ENCODE measurements at regions not wholly inside any gene's neighbourhood (a gene's known extent, or its start where the extent isn't known, plus 50 kb on each side); places are given as distances from the start of the nearest gene placed in this dataset.
"Not testable (repeated sequence)": the region's sequence is repeated elsewhere in the genome, so short reads cannot be mapped to it uniquely, and the experiment has no call there.

- ATAC-seq (no peak), DNase-seq (no peak)
- H3K27ac ChIP-seq, result peak overlapping the region in 2 of 4 donors; percentile 16 to 30
- no peaks in the 10 kb centered on the region for H3K27me3 ChIP-seq
- no peaks in the 10 kb centered on the region for H3K36me3 ChIP-seq (replicated peaks in 1 of 2; ENCODE audit: insufficient read depth in 1 of 2, low read depth in 2 of 2)
- 32 to 33% methylated on average over 5 of the region's 5 CpGs for WGBS, 2 donors
- H3K4me1 ChIP-seq, result peaks cover 6% of the 10 kb centered on the region
- H3K9me3 ChIP-seq, result no peaks in the 10 kb centered on the region
- intact Hi-C loops (cut with DNase I), result no loop called here
- H3K4me3 ChIP-seq, result no peak overlapping the region
- TF ChIP-seq POLR2A (IDR thresholded peaks at IDR 0.05) (no peak), CTCF (IDR thresholded peaks at IDR 0.05) (no peak)
Observed at GRCh38 chr6:19231878-19232561, 605.1 kb upstream of the ID4 start.

GRCh38 chr6:19245656-19246055 lies 591.5 kb upstream of the ID4 start:
- no peaks in the 10 kb centered on the region for H3K9me3 ChIP-seq
- no peak overlapping the region for H3K4me3 ChIP-seq
- intact Hi-C loops (cut with DNase I), result no loop called here
- ATAC-seq (no peak), DNase-seq (no peak)
- H3K36me3 ChIP-seq (replicated peaks in 1 of 2; ENCODE audit: insufficient read depth in 1 of 2, low read depth in 2 of 2), result no peaks in the 10 kb centered on the region
- no peaks in the 10 kb centered on the region for H3K27me3 ChIP-seq
- 63 to 76% methylated on average over 1 of the region's 1 CpG for WGBS, 2 donors
- no peaks in the 10 kb centered on the region for H3K4me1 ChIP-seq
- TF ChIP-seq CTCF (IDR thresholded peaks at IDR 0.05) (no peak), POLR2A (IDR thresholded peaks at IDR 0.05) (no peak)
- H3K27ac ChIP-seq, result no peak overlapping the region

DNA sequence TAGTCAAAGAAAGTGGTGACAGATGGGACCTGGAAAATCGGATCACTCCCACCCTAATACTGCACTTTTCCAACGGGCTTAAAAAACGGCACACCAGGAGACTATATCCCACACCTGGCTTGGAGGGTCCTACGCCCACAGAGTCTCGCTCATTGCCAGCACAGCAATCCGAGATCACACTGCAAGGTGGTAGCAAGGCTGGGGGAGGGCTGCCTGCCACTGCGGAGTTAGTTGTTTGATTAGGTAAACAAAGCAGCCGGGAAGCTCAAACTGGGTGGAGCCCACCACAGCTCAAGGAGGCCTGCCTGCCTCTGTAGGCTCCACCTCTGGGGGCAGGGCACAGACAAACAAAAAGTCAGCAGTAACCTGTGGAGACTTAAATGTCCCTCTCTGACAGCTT lies 590.0 kb upstream of the ID4 start:
- 70 to 73% methylated on average over 4 to 8 of the region's 8 CpGs for WGBS, 2 donors
- H3K27me3 ChIP-seq; H3K36me3 ChIP-seq (replicated peaks in 1 of 2; ENCODE audit: insufficient read depth in 1 of 2, low read depth in 2 of 2); H3K4me1 ChIP-seq; H3K4me3 ChIP-seq; H3K9me3 ChIP-seq; H3K27ac ChIP-seq; intact Hi-C loops (cut with DNase I); ATAC-seq; DNase-seq: not testable (repeated sequence)

DNA sequence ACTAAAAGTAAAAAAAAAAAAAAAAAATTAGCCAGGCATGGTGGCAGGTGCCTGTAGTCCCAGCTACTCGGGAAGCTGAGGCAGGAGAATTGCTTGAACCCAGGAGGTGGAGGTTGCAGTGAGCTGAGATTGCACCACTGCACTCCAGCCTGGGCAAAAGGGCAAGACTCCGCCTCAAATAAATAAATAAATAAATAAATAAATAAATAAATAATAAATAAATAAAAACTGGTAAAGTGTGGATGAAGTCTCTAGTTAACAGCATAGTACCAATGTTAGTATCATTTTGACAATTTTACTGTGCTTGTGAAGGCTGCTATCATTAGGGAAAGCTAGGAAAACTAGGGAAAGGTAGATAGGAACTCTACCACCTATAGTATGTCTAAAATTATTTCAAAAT lies 581.0 kb upstream of the ID4 start:
- H3K4me3 ChIP-seq, ATAC-seq: not testable (repeated sequence)

GRCh38 chr6:19261642-19262041 lies 575.5 kb upstream of the ID4 start:
- no peak for DNase-seq
- Histone ChIP-seq H3K9me3 (no peaks in the 10 kb centered on the region), H3K4me3 (no peak overlapping the region), H3K4me1 (no peaks in the 10 kb centered on the region), H3K27me3 (no peaks in the 10 kb centered on the region), H3K27ac (no peak overlapping the region), H3K36me3 (replicated peaks in 1 of 2; ENCODE audit: insufficient read depth in 1 of 2, low read depth in 2 of 2) (no peaks in the 10 kb centered on the region)
- ATAC-seq, result no peak
- TF ChIP-seq POLR2A (IDR thresholded peaks at IDR 0.05), result no peak
- no peak for TF ChIP-seq CTCF (IDR thresholded peaks at IDR 0.05)
- 74 to 76% methylated on average over 1 of the region's 1 CpG for WGBS, 2 donors
- intact Hi-C loops (cut with DNase I), result no loop called here

More for the DNA sequence above, 581.0 kb upstream of the ID4 start:
- H3K9me3 ChIP-seq; H3K36me3 ChIP-seq (replicated peaks in 1 of 2; ENCODE audit: insufficient read depth in 1 of 2, low read depth in 2 of 2); H3K27me3 ChIP-seq; DNase-seq; intact Hi-C loops (cut with DNase I); H3K27ac ChIP-seq; H3K4me1 ChIP-seq: not testable (repeated sequence)
- WGBS, 2 donors, result 56 to 73% methylated on average over 2 of the region's 2 CpGs

DNA sequence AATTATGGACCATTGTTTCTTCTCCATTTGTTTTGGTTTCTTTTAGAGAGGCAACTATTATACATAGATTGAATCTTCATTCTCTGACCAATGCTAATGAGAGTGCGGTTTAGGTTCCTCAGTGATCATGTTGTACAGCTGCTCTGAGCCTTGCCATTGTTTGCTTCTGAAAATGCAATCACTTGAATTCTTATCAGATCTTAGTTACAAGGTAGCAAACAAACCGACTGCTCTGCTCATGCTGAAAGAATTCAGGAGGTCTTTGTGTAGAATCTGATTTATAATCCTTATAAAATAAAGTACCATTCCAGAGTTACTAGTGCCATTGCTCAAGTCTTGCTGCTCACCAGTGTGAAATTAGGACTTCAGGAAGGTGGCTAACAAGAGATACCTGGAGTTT lies 569.1 kb upstream of the ID4 start:
- Histone ChIP-seq H3K9me3 (no peaks in the 10 kb centered on the region), H3K4me1 (peaks cover 6% of the 10 kb centered on the region), H3K4me3 (no peak overlapping the region), H3K27me3 (no peaks in the 10 kb centered on the region), H3K27ac (peak overlapping the region in 3 of 4 donors; percentile 24 to 57 (median 50)), H3K36me3 (replicated peaks in 1 of 2; ENCODE audit: insufficient read depth in 1 of 2, low read depth in 2 of 2) (no peaks in the 10 kb centered on the region)
- no peak for TF ChIP-seq CTCF (IDR thresholded peaks at IDR 0.05)
- TF ChIP-seq POLR2A (IDR thresholded peaks at IDR 0.05), result no peak
- DNase-seq, result no peak
- intact Hi-C loops (cut with DNase I), result no loop called here
- ATAC-seq, result peak; percentile 64
- WGBS, 2 donors, result 32 to 44% methylated on average over 2 of the region's 2 CpGs
